ENCODE measurements at regions not wholly inside any gene's neighbourhood (a gene's known extent, or its start where the extent isn't known, plus 50 kb on each side); places are given as distances from the start of the nearest gene placed in this dataset.

DNA sequence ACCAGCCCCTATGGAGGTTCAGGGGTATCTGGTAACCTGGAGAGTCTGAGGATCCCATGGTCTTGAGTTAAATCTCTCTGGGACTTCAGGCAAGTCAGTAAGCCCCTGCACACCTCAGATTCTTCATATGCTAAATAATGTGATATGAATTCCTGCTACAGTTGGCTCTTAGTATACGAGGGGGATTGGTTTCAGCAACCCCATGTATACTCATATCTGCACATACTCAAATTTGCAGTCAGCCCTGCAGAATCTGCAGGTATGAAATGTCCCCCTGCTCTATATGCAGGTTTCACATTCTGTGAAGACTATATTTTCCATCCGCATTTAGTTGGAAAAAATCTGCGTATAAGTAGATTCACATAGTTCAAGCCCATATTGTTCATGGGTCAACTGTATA is 136.6 kb downstream of the TOMM20 start:
- Histone ChIP-seq H3K23me2 (ENCODE audit: insufficient read length, low read depth, low read length, poor library complexity, severe bottlenecking) (no peaks in the 10 kb centered on the region), H3K4me1 (ENCODE audit: insufficient read depth, low read length) (peaks cover 4% of the 10 kb centered on the region; the same call in 1 of the 2 replicates), H3T11ph (ENCODE audit: low read length) (no peak overlapping the region), H3K56ac (ENCODE audit: insufficient read length, low read depth, low read length) (no peak overlapping the region), H4K91ac (ENCODE audit: insufficient read length, low read depth, low read length) (no peak overlapping the region), H3K27ac (ENCODE audit: insufficient read length, low read depth, low read length) (no peak overlapping the region), H3K14ac (ENCODE audit: insufficient read depth, low read length) (no peak overlapping the region), H3K4me2 (ENCODE audit: insufficient read depth, insufficient read length, low read length) (no peak overlapping the region), H4K8ac (replicated peaks; ENCODE audit: insufficient read length, low read depth, low read length) (no peak overlapping the region), H2AK5ac (ENCODE audit: insufficient read length, low read length) (no peak overlapping the region), H4K5ac (ENCODE audit: insufficient read length, low read depth, low read length) (no peak overlapping the region), H3K4ac (ENCODE audit: low read depth, low read length) (no peak overlapping the region), H4K20me1 (ENCODE audit: control insufficient read depth, insufficient read depth, insufficient read length) (no peaks in the 10 kb centered on the region), H3K9me3 (ENCODE audit: control insufficient read depth, low read depth, low read length) (no peaks in the 10 kb centered on the region), H2BK15ac (ENCODE audit: low read depth, low read length) (no peak overlapping the region), H3K27me3 (ENCODE audit: insufficient read depth, low read length) (no peaks in the 10 kb centered on the region), H2BK20ac (ENCODE audit: low read depth, low read length, poor library complexity, severe bottlenecking) (no peak overlapping the region), H3K9ac (ENCODE audit: extremely low read depth, insufficient read length, low read length) (no peak overlapping the region), H2BK5ac (ENCODE audit: insufficient read length, low read length) (no peak overlapping the region), H2BK120ac (ENCODE audit: low read depth, low read length, poor library complexity, severe bottlenecking) (no peak overlapping the region), H3K79me1 (ENCODE audit: insufficient read depth, low read depth, low read length, poor library complexity, severe bottlenecking) (no peaks in the 10 kb centered on the region), H3K23ac (ENCODE audit: insufficient read length, low read depth, low read length) (no peak overlapping the region), H2BK12ac (ENCODE audit: insufficient read length, low read depth, low read length) (no peak overlapping the region), H3K18ac (ENCODE audit: insufficient read length, low read depth, low read length) (no peak overlapping the region), H2AFZ (ENCODE audit: low read length) (no peak overlapping the region), H3K79me2 (ENCODE audit: insufficient read depth, low read length) (no peaks in the 10 kb centered on the region)
- Mint-ChIP-seq H3K9me3 (peaks cover 0 to 4% of the 10 kb centered on the region in 2 experiments; a peak in 1 of 5 replicates), H3K4me1 (peaks cover 14 to 20% of the 10 kb centered on the region in 2 experiments), H3K27me3 (ENCODE audit: low read depth) (peaks cover 2% of the 10 kb centered on the region; the same call in 1 of the 2 replicates), H3K36me3 (ENCODE audit: insufficient read depth in 1 of 3, low read depth in 3 of 3) (no peaks in the 10 kb centered on the region; a peak in 2 of 7 replicates), H3K27ac (no peak overlapping the region), H3K4me3 (no peak overlapping the region)
- no peak for DNase-seq
- TF ChIP-seq, protein P1, sequence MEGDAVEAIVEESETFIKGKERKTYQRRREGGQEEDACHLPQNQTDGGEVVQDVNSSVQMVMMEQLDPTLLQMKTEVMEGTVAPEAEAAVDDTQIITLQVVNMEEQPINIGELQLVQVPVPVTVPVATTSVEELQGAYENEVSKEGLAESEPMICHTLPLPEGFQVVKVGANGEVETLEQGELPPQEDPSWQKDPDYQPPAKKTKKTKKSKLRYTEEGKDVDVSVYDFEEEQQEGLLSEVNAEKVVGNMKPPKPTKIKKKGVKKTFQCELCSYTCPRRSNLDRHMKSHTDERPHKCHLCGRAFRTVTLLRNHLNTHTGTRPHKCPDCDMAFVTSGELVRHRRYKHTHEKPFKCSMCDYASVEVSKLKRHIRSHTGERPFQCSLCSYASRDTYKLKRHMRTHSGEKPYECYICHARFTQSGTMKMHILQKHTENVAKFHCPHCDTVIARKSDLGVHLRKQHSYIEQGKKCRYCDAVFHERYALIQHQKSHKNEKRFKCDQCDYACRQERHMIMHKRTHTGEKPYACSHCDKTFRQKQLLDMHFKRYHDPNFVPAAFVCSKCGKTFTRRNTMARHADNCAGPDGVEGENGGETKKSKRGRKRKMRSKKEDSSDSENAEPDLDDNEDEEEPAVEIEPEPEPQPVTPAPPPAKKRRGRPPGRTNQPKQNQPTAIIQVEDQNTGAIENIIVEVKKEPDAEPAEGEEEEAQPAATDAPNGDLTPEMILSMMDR (conservative IDR thresholded peaks at IDR 0.05): no peak
- WGBS (ENCODE audit: extremely low coverage, insufficient read length, low lambda C conversion rate): no CpG with 5 or more reads among the region's 3 CpGs

Measured in H9 (cell line).